T47D (cell line): ENCODE measurements at regions not wholly inside any gene's neighbourhood (a gene's known extent, or its start where the extent isn't known, plus 50 kb on each side); places are given as distances from the start of the nearest gene placed in this dataset.

Experiments
- DNase-seq, 2 experiments: peaks; one replicate each; pipeline versions ENCODE4 v3.0.0 to v3.0.0-alpha.2; 2011 to 2012; ENCODE audit warnings: low read depth in 1 of 2, low spot score in 1 of 2
- JUND ChIP-seq: IDR thresholded peaks from 2 replicates; pipeline ENCODE4 v1.6.1; 2012; ENCODE audit warnings: low read depth
- in situ Hi-C: cut with HindIII; loops from 2 replicates; pipeline ENCODE4 v1.10.0; 2016; ENCODE audit warnings: low sequenced_read_pairs, low pct_unique_long_range_greater_than_20kb

- no peak for TF ChIP-seq JUND
- no peak for DNase-seq
- in situ Hi-C loops: no loop called here
These were observed 357.4 kb downstream of the GLRX3 start for GRCh38 chr10:130493446-130494145.

- in situ Hi-C loops: no loop called here
- no peak for DNase-seq
- no peak for TF ChIP-seq JUND
These were observed 359.1 kb downstream of the GLRX3 start for GRCh38 chr10:130495116-130495862.

- DNase-seq: no peak
- no peak for TF ChIP-seq JUND
- in situ Hi-C loops: no loop called here
These were observed 359.9 kb downstream of the GLRX3 start for GRCh38 chr10:130495891-130496636.

- in situ Hi-C loops: no loop called here
- no peak for TF ChIP-seq JUND
- DNase-seq: no peak
These were observed 361.1 kb downstream of the GLRX3 start for GRCh38 chr10:130497056-130498010.

GRCh38 chr10:130498042-130498441 is 361.9 kb downstream of the GLRX3 start:
- DNase-seq: no peak
- in situ Hi-C loops: no loop called here
- no peak for TF ChIP-seq JUND

GRCh38 chr10:130498934-130499333 is 362.7 kb downstream of the GLRX3 start:
- no peak for DNase-seq
- TF ChIP-seq JUND: no peak
- in situ Hi-C loops: no loop called here

GRCh38 chr10:130499541-130499940 is 363.4 kb downstream of the GLRX3 start:
- DNase-seq: no peak
- TF ChIP-seq JUND: no peak
- in situ Hi-C loops: no loop called here

GRCh38 chr10:130500261-130501000 is 364.2 kb downstream of the GLRX3 start:
- DNase-seq: no peak
- in situ Hi-C loops: no loop called here
- TF ChIP-seq JUND: no peak

- no peak for TF ChIP-seq JUND
- no peak for DNase-seq
- in situ Hi-C loops: no loop called here
These were observed 371.3 kb downstream of the GLRX3 start for GRCh38 chr10:130507461-130507860.

- DNase-seq: no peak
- in situ Hi-C loops: no loop called here
- no peak for TF ChIP-seq JUND
These were observed 373.9 kb downstream of the GLRX3 start for GRCh38 chr10:130509881-130510689.

- no peak for DNase-seq
- in situ Hi-C loops: no loop called here
- no peak for TF ChIP-seq JUND
These were observed 374.6 kb downstream of the GLRX3 start for GRCh38 chr10:130510755-130511154.
